HG03460 (cell line): ENCODE measurements at regions not wholly inside any gene's neighbourhood (a gene's known extent, or its start where the extent isn't known, plus 50 kb on each side); places are given as distances from the start of the nearest gene placed in this dataset.
"Not testable (repeated sequence)": the region's sequence is repeated elsewhere in the genome, so short reads cannot be mapped to it uniquely, and the experiment has no call there.

Source experiments
- ATAC-seq: cut with Tn5 transposase; IDR thresholded peaks from one replicate; pipeline ENCODE4 v1.9.1; 2021; ENCODE audit not compliant: unreplicated experiment

GRCh38 chr2:113551637-113552318 lies 53.3 kb downstream of the FOXD4L1 start:
- peak; percentile 84 for ATAC-seq

GRCh38 chr2:113559820-113560219 lies 61.4 kb downstream of the FOXD4L1 start:
- ATAC-seq: not testable (repeated sequence)

GRCh38 chr2:113562662-113563061 lies 64.2 kb downstream of the FOXD4L1 start:
- peak; percentile 83 for ATAC-seq

- ATAC-seq: not testable (repeated sequence)
Observed at GRCh38 chr2:113566674-113567480, 60.2 kb upstream of the RABL2A start.

GRCh38 chr2:113567481-113567849 lies 59.6 kb upstream of the RABL2A start:
- not testable (repeated sequence) for ATAC-seq

GRCh38 chr2:113568231-113568630 lies 58.8 kb upstream of the RABL2A start:
- not testable (repeated sequence) for ATAC-seq

GRCh38 chr2:113570082-113570481 lies 57.0 kb upstream of the RABL2A start:
- ATAC-seq: not testable (repeated sequence)

GRCh38 chr2:113570509-113571009 lies 56.5 kb upstream of the RABL2A start:
- ATAC-seq: not testable (repeated sequence)

- ATAC-seq: not testable (repeated sequence)
Observed at GRCh38 chr2:113571482-113572068, 55.5 kb upstream of the RABL2A start.

- not testable (repeated sequence) for ATAC-seq
Observed at GRCh38 chr2:113575721-113576120, 51.3 kb upstream of the RABL2A start.

- ATAC-seq: not testable (repeated sequence)
Observed at GRCh38 chr2:113576353-113576752, 50.7 kb upstream of the RABL2A start.
